ENCODE measurements at regions not wholly inside any gene's neighbourhood (a gene's known extent, or its start where the extent isn't known, plus 50 kb on each side); places are given as distances from the start of the nearest gene placed in this dataset.

GRCh38 chr2:223396993-223397392 lies 205.2 kb downstream of the SCG2 start:
- TF ChIP-seq POLR2A (IDR thresholded peaks at IDR 0.05) (no peak), POLR2AphosphoS5 (IDR thresholded peaks at IDR 0.05) (no peak)
